ENCODE measurements at regions not wholly inside any gene's neighbourhood (a gene's known extent, or its start where the extent isn't known, plus 50 kb on each side); places are given as distances from the start of the nearest gene placed in this dataset.

- Mint-ChIP-seq H3K27ac (no peak overlapping the region), H3K36me3 (ENCODE audit: low read depth) (no peaks in the 10 kb centered on the region), H3K4me3 (no peak overlapping the region), H3K27me3 (ENCODE audit: low read depth) (no peaks in the 10 kb centered on the region), H3K4me1 (peaks cover 25% of the 10 kb centered on the region), H3K9me3 (peaks cover 4% of the 10 kb centered on the region)
- no peak for TF ChIP-seq CTCF (IDR thresholded peaks at IDR 0.05; ENCODE audit: unreplicated experiment in 3 of 3)
Observed at GRCh38 chr18:56246916-56247315, 391.5 kb downstream of the TXNL1 start.

- Mint-ChIP-seq H3K36me3 (ENCODE audit: low read depth) (no peaks in the 10 kb centered on the region), H3K4me3 (no peak overlapping the region), H3K4me1 (peaks cover 25% of the 10 kb centered on the region), H3K27ac (peak overlapping the region; percentile 19 to 71 (median 41)), H3K9me3 (peaks cover 4% of the 10 kb centered on the region), H3K27me3 (ENCODE audit: low read depth) (no peaks in the 10 kb centered on the region)
- no peak for TF ChIP-seq CTCF (IDR thresholded peaks at IDR 0.05; ENCODE audit: unreplicated experiment in 3 of 3)
Observed at GRCh38 chr18:56245866-56246580, 392.4 kb downstream of the TXNL1 start.

GRCh38 chr18:56240405-56240804 lies 398.0 kb downstream of the TXNL1 start:
- peaks cover 4% of the 10 kb centered on the region for H3K9me3 Mint-ChIP-seq
- no peaks in the 10 kb centered on the region for H3K27me3 Mint-ChIP-seq (ENCODE audit: low read depth)
- H3K27ac Mint-ChIP-seq: no peak overlapping the region
- H3K4me3 Mint-ChIP-seq: no peak overlapping the region
- no peak for TF ChIP-seq CTCF (IDR thresholded peaks at IDR 0.05; ENCODE audit: unreplicated experiment in 3 of 3)
- H3K4me1 Mint-ChIP-seq: peaks cover 13% of the 10 kb centered on the region
- H3K36me3 Mint-ChIP-seq (ENCODE audit: low read depth): no peaks in the 10 kb centered on the region

GRCh38 chr18:56238576-56238975 lies 399.8 kb downstream of the TXNL1 start:
- Mint-ChIP-seq H3K9me3 (no peaks in the 10 kb centered on the region), H3K36me3 (ENCODE audit: low read depth) (no peaks in the 10 kb centered on the region), H3K27ac (no peak overlapping the region), H3K4me1 (peaks cover 20% of the 10 kb centered on the region), H3K27me3 (ENCODE audit: low read depth) (no peaks in the 10 kb centered on the region), H3K4me3 (no peak overlapping the region)
- no peak for TF ChIP-seq CTCF (IDR thresholded peaks at IDR 0.05; ENCODE audit: unreplicated experiment in 3 of 3)

GRCh38 chr18:56235481-56236013 lies 402.8 kb downstream of the TXNL1 start:
- Mint-ChIP-seq H3K36me3 (ENCODE audit: low read depth) (no peaks in the 10 kb centered on the region), H3K4me1 (peaks cover 20% of the 10 kb centered on the region), H3K9me3 (peaks cover 16% of the 10 kb centered on the region), H3K27me3 (ENCODE audit: low read depth) (no peaks in the 10 kb centered on the region), H3K4me3 (peak overlapping the region in 1 of 3 experiments; percentile 26), H3K27ac (peak overlapping the region; percentile 63 to 81 (median 68))
- TF ChIP-seq CTCF (IDR thresholded peaks at IDR 0.05; ENCODE audit: unreplicated experiment in 3 of 3): no peak

- peaks cover 20% of the 10 kb centered on the region for H3K4me1 Mint-ChIP-seq
Observed at GRCh38 chr18:56235071-56235470, 403.3 kb downstream of the TXNL1 start.

More at GRCh38 chr18:56235071-56235470, 403.3 kb downstream of the TXNL1 start:
- Mint-ChIP-seq H3K27me3 (ENCODE audit: low read depth) (no peaks in the 10 kb centered on the region), H3K27ac (peak overlapping the region; percentile 63 to 81 (median 68)), H3K9me3 (peaks cover 21% of the 10 kb centered on the region), H3K36me3 (ENCODE audit: low read depth) (no peaks in the 10 kb centered on the region), H3K4me3 (peak overlapping the region in 1 of 3 experiments; percentile 9)
- TF ChIP-seq CTCF (IDR thresholded peaks at IDR 0.05; ENCODE audit: unreplicated experiment in 3 of 3): no peak

All from nephron (organoid).